Epithelial cell of esophagus (primary cell): ENCODE measurements at regions not wholly inside any gene's neighbourhood (a gene's known extent, or its start where the extent isn't known, plus 50 kb on each side); places are given as distances from the start of the nearest gene placed in this dataset.

ENCODE experiments used
- DNase-seq: peaks from one replicate; pipeline ENCODE4 v3.0.0; 2010; ENCODE audit warnings: low read depth
- H3K4me3 ChIP-seq: 2 replicates; pipeline ENCODE4 v1.5.1; 2011; ENCODE audit warnings: mild to moderate bottlenecking, low read length, control low read depth
- CTCF ChIP-seq: IDR thresholded peaks from 2 replicates; pipeline ENCODE4 v1.5.1; 2011; ENCODE audit warnings: low read depth, mild to moderate bottlenecking, low read length, control low read depth, inconsistent platforms; ENCODE audit not compliant: insufficient read depth; ENCODE audit errors: missing control alignments

GRCh38 chr3:168517249-168518071, 421.7 kb upstream of the GOLIM4 start:
- no peak overlapping the region for H3K4me3 ChIP-seq
- peak; percentile 57 for DNase-seq
- TF ChIP-seq CTCF: no peak

- no peak for DNase-seq
- H3K4me3 ChIP-seq: no peak overlapping the region
- TF ChIP-seq CTCF: no peak
Observed at GRCh38 chr3:168514252-168514651, 418.5 kb upstream of the GOLIM4 start.

- no peak overlapping the region for H3K4me3 ChIP-seq
- DNase-seq: no peak
- TF ChIP-seq CTCF: no peak
Observed at GRCh38 chr3:168512802-168513201, 417.1 kb upstream of the GOLIM4 start.

- DNase-seq: peak; percentile 27
- H3K4me3 ChIP-seq: no peak overlapping the region
- TF ChIP-seq CTCF: peak; percentile 52
Observed at GRCh38 chr3:168511428-168512014, 415.8 kb upstream of the GOLIM4 start.

GRCh38 chr3:168506589-168506988, 410.9 kb upstream of the GOLIM4 start:
- no peak for DNase-seq
- TF ChIP-seq CTCF: no peak

GRCh38 chr3:168501570-168501969, 405.8 kb upstream of the GOLIM4 start:
- no peak overlapping the region for H3K4me3 ChIP-seq
- no peak for TF ChIP-seq CTCF
- DNase-seq: no peak

More at GRCh38 chr3:168506589-168506988, 410.9 kb upstream of the GOLIM4 start:
- no peak overlapping the region for H3K4me3 ChIP-seq
